HepG2 (cell line): ENCODE measurements at regions not wholly inside any gene's neighbourhood (a gene's known extent, or its start where the extent isn't known, plus 50 kb on each side); places are given as distances from the start of the nearest gene placed in this dataset.

Experiments
- MED1 ChIP-seq: sonication (generic); formaldehyde crosslinking; IDR thresholded peaks from 2 replicates; pipeline ENCODE4 v1.4.0; 2020; ENCODE audit warnings: missing genetic modification reagents
- POLR2AphosphoS2 ChIP-seq: IDR thresholded peaks from 2 replicates; pipeline ENCODE4 v1.6.1; 2011; ENCODE audit warnings: low read depth, low read length, improper control_type of control experiment
- RARA ChIP-seq: IDR thresholded peaks from 2 replicates; pipeline ENCODE4 v1.6.1; 2016; ENCODE audit warnings: missing genetic modification reagents, missing compliant biosample characterization
- RELA ChIP-seq: sonication (generic); formaldehyde crosslinking; IDR thresholded peaks from 2 replicates; pipeline ENCODE4 v1.4.0; 2020; ENCODE audit warnings: missing genetic modification reagents
- SRSF4 ChIP-seq: fragments of 200-400 bp; formaldehyde crosslinking; IDR thresholded peaks from one replicate; pipeline ENCODE4 v1.6.1; 2018; ENCODE audit warnings: mild to moderate bottlenecking, low read depth, low read length, moderate library complexity; ENCODE audit not compliant: poor library complexity, severe bottlenecking
- TARDBP ChIP-seq: sonication (generic); formaldehyde crosslinking; IDR thresholded peaks from 2 replicates; pipeline ENCODE4 v1.8.0; 2022; ENCODE audit warnings: mild to moderate bottlenecking, missing genetic modification reagents
- ZBTB20 ChIP-seq: sonication (generic); formaldehyde crosslinking; IDR thresholded peaks from 2 replicates; pipeline ENCODE4 v1.8.1; 2023; ENCODE audit warnings: missing genetic modification reagents, low read depth, mild to moderate bottlenecking, borderline replicate concordance
- ZBTB3 ChIP-seq: sonication (generic); formaldehyde crosslinking; IDR thresholded peaks from 2 replicates; pipeline ENCODE4 v1.4.0; 2020; ENCODE audit warnings: low read depth, mild to moderate bottlenecking, moderate library complexity, missing genetic modification reagents, borderline replicate concordance
- ZNF180 ChIP-seq: sonication (generic); formaldehyde crosslinking; IDR thresholded peaks from 2 replicates; pipeline ENCODE4 v1.4.0; 2020; ENCODE audit warnings: low read depth, missing genetic modification reagents, borderline replicate concordance
- ZSCAN30 ChIP-seq: sonication (generic); formaldehyde crosslinking; IDR thresholded peaks from 2 replicates; pipeline ENCODE4 v1.5.0; 2020; ENCODE audit warnings: mild to moderate bottlenecking, missing genetic modification reagents
- TF ChIP-seq, protein P1 (sequence below): sonication (generic); formaldehyde crosslinking; IDR thresholded peaks from 2 replicates; pipeline ENCODE4 v1.4.0; 2020; ENCODE audit warnings: missing genetic modification reagents; ENCODE audit errors: not compliant biosample characterization
- TF ChIP-seq, protein P2 (sequence below), 2 experiments: sonication (generic) in 1 of 2; formaldehyde crosslinking in 1 of 2; IDR thresholded peaks; 2 replicates each; pipeline versions ENCODE4 v1.5.1 to v1.6.1; 2011 to 2020; ENCODE audit warnings: borderline replicate concordance in 1 of 2, low read depth in 1 of 2, low read length in 1 of 2, mild to moderate bottlenecking in 1 of 2, missing genetic modification reagents in 1 of 2, moderate library complexity in 1 of 2
- TF ChIP-seq, protein P3 (sequence below): sonication (generic); formaldehyde crosslinking; IDR thresholded peaks from 2 replicates; pipeline ENCODE4 v1.9.0; 2021; ENCODE audit warnings: missing genetic modification reagents, borderline replicate concordance
- TF ChIP-seq, protein P4 (sequence below): sonication (generic); formaldehyde crosslinking; IDR thresholded peaks from 2 replicates; pipeline ENCODE4 v1.8.0; 2022; ENCODE audit warnings: mild to moderate bottlenecking, missing genetic modification reagents; ENCODE audit not compliant: insufficient replicate concordance
- TF ChIP-seq, protein P5 (sequence below): IDR thresholded peaks from 2 replicates; pipeline ENCODE4 v1.6.1; 2016; ENCODE audit warnings: missing compliant biosample characterization, missing genetic modification reagents, borderline replicate concordance
- TF ChIP-seq, protein P6 (sequence below): sonication (generic); formaldehyde crosslinking; IDR thresholded peaks from 2 replicates; pipeline ENCODE4 v1.4.0; 2020; ENCODE audit warnings: mild to moderate bottlenecking, missing genetic modification reagents

DNA sequence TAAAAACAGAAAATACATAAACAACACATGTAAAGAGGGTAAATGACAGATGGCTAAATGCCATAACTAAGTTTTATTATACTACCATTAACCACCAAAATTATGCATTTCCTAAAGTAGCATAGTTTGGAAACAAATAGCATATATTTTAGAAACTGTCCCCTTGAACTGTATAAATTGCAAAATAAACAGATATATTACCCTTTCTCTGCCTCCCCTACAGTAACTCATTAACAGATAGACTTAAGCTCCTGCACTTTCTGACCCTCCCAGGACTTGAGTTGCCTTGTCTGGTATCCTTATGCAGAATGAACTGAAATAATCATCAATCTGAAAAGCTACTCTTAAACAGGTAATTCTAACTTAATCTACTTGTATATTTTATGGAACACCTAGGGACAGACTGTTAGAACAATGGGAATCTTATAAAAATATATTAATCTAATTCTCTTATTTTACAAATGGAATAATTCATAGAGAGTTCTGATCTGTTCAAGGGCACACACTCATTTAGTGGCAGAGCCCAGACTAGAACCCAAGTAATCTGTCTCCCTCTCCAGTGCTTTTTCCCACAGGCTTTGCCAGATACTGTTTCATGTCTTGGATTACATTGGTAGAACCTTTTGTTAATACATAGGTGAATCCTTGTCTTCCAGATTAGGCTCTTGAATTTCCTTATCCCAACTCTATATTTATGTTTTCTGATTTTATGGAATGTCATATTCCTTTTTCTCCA lies 50.6 kb upstream of the LOC128125822 start (continued):
- TF ChIP-seq, protein P1, sequence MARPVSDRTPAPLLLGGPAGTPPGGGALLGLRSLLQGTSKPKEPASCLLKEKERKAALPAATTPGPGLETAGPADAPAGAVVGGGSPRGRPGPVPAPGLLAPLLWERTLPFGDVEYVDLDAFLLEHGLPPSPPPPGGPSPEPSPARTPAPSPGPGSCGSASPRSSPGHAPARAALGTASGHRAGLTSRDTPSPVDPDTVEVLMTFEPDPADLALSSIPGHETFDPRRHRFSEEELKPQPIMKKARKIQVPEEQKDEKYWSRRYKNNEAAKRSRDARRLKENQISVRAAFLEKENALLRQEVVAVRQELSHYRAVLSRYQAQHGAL (CRISPR knock-in tag): no peak
- TF ChIP-seq RELA: no peak
- TF ChIP-seq ZSCAN30 (CRISPR knock-in tag): no peak
- TF ChIP-seq ZBTB20 (CRISPR knock-in tag): no peak
- TF ChIP-seq SRSF4: no peak
- TF ChIP-seq POLR2AphosphoS2: no peak
- no peak for TF ChIP-seq ZNF180 (CRISPR knock-in tag)
- TF ChIP-seq, protein P2, sequence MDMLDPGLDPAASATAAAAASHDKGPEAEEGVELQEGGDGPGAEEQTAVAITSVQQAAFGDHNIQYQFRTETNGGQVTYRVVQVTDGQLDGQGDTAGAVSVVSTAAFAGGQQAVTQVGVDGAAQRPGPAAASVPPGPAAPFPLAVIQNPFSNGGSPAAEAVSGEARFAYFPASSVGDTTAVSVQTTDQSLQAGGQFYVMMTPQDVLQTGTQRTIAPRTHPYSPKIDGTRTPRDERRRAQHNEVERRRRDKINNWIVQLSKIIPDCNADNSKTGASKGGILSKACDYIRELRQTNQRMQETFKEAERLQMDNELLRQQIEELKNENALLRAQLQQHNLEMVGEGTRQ (IDR thresholded peaks at IDR 0.05; ENCODE audit: low read depth, low read length): no peak
- TF ChIP-seq, protein P2 (CRISPR knock-in tag; IDR thresholded peaks at IDR 0.05; ENCODE audit: borderline replicate concordance): no peak
- no peak for TF ChIP-seq TARDBP (CRISPR knock-in tag)
- TF ChIP-seq, protein P3, sequence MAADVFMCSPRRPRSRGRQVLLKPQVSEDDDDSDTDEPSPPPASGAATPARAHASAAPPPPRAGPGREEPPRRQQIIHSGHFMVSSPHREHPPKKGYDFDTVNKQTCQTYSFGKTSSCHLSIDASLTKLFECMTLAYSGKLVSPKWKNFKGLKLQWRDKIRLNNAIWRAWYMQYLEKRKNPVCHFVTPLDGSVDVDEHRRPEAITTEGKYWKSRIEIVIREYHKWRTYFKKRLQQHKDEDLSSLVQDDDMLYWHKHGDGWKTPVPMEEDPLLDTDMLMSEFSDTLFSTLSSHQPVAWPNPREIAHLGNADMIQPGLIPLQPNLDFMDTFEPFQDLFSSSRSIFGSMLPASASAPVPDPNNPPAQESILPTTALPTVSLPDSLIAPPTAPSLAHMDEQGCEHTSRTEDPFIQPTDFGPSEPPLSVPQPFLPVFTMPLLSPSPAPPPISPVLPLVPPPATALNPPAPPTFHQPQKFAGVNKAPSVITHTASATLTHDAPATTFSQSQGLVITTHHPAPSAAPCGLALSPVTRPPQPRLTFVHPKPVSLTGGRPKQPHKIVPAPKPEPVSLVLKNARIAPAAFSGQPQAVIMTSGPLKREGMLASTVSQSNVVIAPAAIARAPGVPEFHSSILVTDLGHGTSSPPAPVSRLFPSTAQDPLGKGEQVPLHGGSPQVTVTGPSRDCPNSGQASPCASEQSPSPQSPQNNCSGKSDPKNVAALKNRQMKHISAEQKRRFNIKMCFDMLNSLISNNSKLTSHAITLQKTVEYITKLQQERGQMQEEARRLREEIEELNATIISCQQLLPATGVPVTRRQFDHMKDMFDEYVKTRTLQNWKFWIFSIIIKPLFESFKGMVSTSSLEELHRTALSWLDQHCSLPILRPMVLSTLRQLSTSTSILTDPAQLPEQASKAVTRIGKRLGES: no peak
- no peak for TF ChIP-seq ZBTB3 (CRISPR knock-in tag)
- TF ChIP-seq MED1 (CRISPR knock-in tag): peak; percentile 54
- TF ChIP-seq RARA (CRISPR knock-in tag): no peak; the same call in none of the 2 replicates
- TF ChIP-seq, protein P4, sequence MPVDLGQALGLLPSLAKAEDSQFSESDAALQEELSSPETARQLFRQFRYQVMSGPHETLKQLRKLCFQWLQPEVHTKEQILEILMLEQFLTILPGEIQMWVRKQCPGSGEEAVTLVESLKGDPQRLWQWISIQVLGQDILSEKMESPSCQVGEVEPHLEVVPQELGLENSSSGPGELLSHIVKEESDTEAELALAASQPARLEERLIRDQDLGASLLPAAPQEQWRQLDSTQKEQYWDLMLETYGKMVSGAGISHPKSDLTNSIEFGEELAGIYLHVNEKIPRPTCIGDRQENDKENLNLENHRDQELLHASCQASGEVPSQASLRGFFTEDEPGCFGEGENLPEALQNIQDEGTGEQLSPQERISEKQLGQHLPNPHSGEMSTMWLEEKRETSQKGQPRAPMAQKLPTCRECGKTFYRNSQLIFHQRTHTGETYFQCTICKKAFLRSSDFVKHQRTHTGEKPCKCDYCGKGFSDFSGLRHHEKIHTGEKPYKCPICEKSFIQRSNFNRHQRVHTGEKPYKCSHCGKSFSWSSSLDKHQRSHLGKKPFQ (CRISPR knock-in tag): no peak
- TF ChIP-seq, protein P5, sequence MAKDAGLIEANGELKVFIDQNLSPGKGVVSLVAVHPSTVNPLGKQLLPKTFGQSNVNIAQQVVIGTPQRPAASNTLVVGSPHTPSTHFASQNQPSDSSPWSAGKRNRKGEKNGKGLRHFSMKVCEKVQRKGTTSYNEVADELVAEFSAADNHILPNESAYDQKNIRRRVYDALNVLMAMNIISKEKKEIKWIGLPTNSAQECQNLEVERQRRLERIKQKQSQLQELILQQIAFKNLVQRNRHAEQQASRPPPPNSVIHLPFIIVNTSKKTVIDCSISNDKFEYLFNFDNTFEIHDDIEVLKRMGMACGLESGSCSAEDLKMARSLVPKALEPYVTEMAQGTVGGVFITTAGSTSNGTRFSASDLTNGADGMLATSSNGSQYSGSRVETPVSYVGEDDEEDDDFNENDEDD (CRISPR knock-in tag): no peak
- TF ChIP-seq, protein P6, sequence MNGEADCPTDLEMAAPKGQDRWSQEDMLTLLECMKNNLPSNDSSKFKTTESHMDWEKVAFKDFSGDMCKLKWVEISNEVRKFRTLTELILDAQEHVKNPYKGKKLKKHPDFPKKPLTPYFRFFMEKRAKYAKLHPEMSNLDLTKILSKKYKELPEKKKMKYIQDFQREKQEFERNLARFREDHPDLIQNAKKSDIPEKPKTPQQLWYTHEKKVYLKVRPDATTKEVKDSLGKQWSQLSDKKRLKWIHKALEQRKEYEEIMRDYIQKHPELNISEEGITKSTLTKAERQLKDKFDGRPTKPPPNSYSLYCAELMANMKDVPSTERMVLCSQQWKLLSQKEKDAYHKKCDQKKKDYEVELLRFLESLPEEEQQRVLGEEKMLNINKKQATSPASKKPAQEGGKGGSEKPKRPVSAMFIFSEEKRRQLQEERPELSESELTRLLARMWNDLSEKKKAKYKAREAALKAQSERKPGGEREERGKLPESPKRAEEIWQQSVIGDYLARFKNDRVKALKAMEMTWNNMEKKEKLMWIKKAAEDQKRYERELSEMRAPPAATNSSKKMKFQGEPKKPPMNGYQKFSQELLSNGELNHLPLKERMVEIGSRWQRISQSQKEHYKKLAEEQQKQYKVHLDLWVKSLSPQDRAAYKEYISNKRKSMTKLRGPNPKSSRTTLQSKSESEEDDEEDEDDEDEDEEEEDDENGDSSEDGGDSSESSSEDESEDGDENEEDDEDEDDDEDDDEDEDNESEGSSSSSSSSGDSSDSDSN: no peak
